Bronchial epithelial cell (primary cell): ENCODE measurements at regions not wholly inside any gene's neighbourhood (a gene's known extent, or its start where the extent isn't known, plus 50 kb on each side); places are given as distances from the start of the nearest gene placed in this dataset.
A peak's percentile ranks its signal among the peaks of the same experiment; 100 is the strongest.
"Not testable (repeated sequence)": the region's sequence is repeated elsewhere in the genome, so short reads cannot be mapped to it uniquely, and the experiment has no call there.

Experiments
- DNase-seq: peaks from one replicate; pipeline ENCODE4 v3.0.0-alpha.2; 2010; ENCODE audit warnings: low read depth
- FAIRE-seq: peaks from 2 replicates; lab custom pipeline; 2011; peaks lifted over from hg19 to GRCh38; lab: Jason Lieb, UNC
- H3K27me3 ChIP-seq: 2 replicates; pipeline ENCODE4 v1.5.1; 2011; ENCODE audit warnings: low read length; ENCODE audit not compliant: control insufficient read depth, insufficient read depth
- H3K36me3 ChIP-seq: 2 replicates; pipeline ENCODE4 v1.5.1; 2011; ENCODE audit warnings: low read length; ENCODE audit not compliant: control insufficient read depth, insufficient read depth
- H3K4me3 ChIP-seq: 2 replicates; pipeline ENCODE4 v1.5.1; 2011; ENCODE audit warnings: mild to moderate bottlenecking, low read depth, low read length, control low read depth
- TF ChIP-seq, protein P1 (sequence below): IDR thresholded peaks from 2 replicates; pipeline ENCODE4 v1.5.1; 2011; ENCODE audit warnings: mild to moderate bottlenecking, moderate library complexity, low read length, control low read depth, inconsistent platforms; ENCODE audit not compliant: insufficient read depth, severe bottlenecking

DNA sequence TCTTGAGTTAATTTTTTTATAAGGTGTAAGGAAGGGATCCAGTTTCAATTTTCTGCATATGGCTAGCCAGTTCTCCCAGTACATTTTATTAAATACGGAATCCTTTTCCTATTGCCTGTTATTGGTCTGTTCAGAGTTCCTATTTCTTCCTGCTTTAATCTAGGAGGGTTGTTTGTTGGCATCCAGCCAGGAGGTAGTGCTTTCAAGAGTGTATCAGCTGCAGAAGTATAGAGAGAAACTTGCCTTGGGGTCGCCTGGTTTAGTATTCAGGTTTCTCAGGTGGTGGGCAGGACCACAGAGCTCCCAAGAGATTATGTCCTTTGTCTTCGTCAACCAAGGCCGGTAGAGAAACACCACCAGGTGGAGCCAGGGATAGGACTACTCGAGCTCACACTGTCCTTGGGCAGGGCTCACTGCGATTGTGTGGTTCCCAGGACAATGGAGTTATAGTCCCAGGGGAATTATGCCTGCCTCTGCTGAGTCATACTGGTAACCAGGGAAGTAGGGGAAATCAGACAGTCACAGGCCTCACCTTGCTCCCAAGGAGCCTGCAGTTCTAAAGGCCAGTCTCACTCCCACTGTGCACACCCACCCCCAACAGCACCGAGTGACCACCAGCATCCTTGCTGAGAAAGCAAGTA lies 168.1 kb downstream of the VSIG4 start:
- Histone ChIP-seq H3K4me3 (no peak overlapping the region), H3K27me3 (no peaks in the 10 kb centered on the region), H3K36me3 (no peaks in the 10 kb centered on the region)
- peak; percentile 87 for DNase-seq
- FAIRE-seq, result no peak
- TF ChIP-seq, protein P1, sequence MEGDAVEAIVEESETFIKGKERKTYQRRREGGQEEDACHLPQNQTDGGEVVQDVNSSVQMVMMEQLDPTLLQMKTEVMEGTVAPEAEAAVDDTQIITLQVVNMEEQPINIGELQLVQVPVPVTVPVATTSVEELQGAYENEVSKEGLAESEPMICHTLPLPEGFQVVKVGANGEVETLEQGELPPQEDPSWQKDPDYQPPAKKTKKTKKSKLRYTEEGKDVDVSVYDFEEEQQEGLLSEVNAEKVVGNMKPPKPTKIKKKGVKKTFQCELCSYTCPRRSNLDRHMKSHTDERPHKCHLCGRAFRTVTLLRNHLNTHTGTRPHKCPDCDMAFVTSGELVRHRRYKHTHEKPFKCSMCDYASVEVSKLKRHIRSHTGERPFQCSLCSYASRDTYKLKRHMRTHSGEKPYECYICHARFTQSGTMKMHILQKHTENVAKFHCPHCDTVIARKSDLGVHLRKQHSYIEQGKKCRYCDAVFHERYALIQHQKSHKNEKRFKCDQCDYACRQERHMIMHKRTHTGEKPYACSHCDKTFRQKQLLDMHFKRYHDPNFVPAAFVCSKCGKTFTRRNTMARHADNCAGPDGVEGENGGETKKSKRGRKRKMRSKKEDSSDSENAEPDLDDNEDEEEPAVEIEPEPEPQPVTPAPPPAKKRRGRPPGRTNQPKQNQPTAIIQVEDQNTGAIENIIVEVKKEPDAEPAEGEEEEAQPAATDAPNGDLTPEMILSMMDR, result peak; percentile 60

GRCh38 chrX:65870544-65870943 lies 169.3 kb downstream of the VSIG4 start:
- not testable (repeated sequence) for FAIRE-seq, H3K27me3 ChIP-seq, DNase-seq, H3K4me3 ChIP-seq, H3K36me3 ChIP-seq

DNA sequence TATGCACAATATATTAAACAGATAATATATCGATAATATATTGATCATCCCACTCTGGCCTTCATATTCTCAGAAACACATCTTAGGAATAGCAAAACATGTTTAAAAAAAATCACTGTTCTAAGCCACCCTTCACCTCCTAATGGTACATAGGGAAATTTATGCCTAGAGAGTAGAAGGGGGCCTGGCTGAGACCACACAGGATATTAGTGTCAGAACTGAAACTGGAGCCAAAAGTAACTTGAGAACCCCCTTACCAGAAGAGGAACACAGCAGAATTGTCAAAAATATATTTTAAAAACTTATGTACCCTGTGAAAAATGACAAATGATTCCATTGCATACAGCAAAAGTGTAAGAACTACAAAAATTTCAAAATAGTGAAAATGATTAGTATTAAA lies 173.1 kb downstream of the VSIG4 start:
- FAIRE-seq (no peak), DNase-seq (no peak)
- TF ChIP-seq, protein P1, result no peak
- Histone ChIP-seq H3K27me3 (no peaks in the 10 kb centered on the region), H3K4me3 (no peak overlapping the region), H3K36me3 (no peaks in the 10 kb centered on the region)

DNA sequence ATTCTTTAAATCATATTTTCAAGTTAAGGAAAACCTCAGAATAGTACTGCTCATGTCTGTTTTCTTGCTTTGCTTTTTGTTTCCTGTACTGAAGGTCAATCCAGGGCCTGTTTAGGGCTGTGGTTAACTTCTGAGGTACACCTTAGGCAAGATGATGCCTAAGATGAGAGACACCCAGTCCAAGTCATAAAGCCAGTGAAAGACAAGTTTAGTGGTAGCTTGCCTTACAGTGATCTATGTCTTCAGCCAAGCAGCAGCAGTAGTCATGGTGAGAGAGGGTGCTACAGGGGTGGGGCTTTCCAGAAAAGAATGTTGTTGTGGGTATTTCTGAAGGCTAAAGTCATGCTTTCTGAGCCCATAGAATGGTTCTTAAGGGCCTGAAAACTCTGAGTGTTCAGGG lies 173.7 kb downstream of the VSIG4 start:
- FAIRE-seq, result no peak
- H3K4me3 ChIP-seq, result no peak overlapping the region
- H3K36me3 ChIP-seq, result no peaks in the 10 kb centered on the region
- TF ChIP-seq, protein P1, result no peak
- no peaks in the 10 kb centered on the region for H3K27me3 ChIP-seq
- DNase-seq, result no peak

- Histone ChIP-seq H3K27me3 (no peaks in the 10 kb centered on the region), H3K4me3 (no peak overlapping the region), H3K36me3 (no peaks in the 10 kb centered on the region)
- DNase-seq (no peak), FAIRE-seq (no peak)
- TF ChIP-seq, protein P1, result no peak
Measured at GRCh38 chrX:65862638-65863037, 177.2 kb downstream of the VSIG4 start.

DNA sequence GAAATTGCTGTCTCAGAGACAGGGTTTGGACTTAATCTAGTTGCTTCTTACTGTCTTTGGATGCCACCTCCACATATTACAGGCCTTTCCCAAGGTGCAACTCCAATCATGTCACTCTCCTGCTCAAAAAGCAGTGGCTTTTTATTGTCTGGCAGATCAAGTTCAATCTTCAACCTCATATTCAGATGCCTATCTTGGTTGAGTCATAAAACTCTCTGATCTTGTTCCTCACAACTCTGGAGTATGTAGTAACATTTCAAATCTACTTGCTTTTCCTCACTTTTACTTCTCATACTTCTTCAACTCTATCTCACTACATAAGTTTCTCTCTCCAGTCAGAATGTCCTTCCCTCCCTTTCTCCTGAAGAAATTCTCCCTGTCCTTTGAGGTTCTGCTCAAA lies 180.6 kb downstream of the VSIG4 start:
- FAIRE-seq (no peak), DNase-seq (no peak)
- Histone ChIP-seq H3K36me3 (no peaks in the 10 kb centered on the region), H3K4me3 (no peak overlapping the region), H3K27me3 (no peaks in the 10 kb centered on the region)
- TF ChIP-seq, protein P1, result no peak

DNA sequence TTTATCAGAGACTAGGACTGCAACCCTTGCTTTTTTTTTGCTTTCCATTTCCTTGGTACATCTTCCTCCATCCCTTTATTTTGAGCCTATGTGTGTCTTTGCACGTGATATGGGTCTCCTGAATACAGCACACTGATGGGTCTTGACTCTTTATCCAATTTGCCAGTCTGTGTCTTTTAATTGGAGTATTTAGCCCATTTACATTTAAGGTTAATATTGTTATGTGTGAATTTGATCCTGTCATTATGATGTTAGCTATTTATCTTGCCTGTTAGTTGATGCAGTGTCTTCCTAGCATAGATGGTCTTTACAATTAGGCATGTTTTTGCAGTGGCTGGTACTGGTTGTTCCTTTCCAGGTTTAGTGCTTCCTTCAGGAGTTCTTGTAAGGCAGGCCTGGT lies 185.4 kb downstream of the VSIG4 start:
- not testable (repeated sequence) for DNase-seq, FAIRE-seq

GRCh38 chrX:65851306-65851705 lies 183.9 kb downstream of the MSN start:
- FAIRE-seq, H3K36me3 ChIP-seq, H3K27me3 ChIP-seq, H3K4me3 ChIP-seq, DNase-seq: not testable (repeated sequence)

More for the DNA sequence above, 185.4 kb downstream of the VSIG4 start:
- not testable (repeated sequence) for H3K27me3 ChIP-seq, H3K4me3 ChIP-seq, H3K36me3 ChIP-seq

DNA sequence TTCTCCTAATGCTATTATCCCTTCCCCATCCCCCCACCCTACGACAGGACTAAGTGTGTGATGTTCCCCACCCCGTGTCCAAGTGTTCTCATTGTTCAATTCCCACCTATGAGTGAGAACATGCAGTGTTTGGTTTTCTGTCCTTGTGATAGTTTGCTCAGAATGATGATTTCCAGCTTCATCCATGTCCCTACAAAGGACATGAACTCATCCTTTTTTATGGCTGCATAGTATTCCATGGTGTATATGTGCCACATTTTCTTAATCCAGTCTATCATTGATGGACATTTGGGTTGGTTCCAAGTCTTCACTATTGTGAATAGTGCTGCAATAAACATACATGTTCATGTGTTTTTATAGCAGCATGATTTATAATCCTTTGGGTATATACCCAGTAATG lies 183.4 kb downstream of the MSN start:
- H3K36me3 ChIP-seq, FAIRE-seq, DNase-seq, H3K27me3 ChIP-seq, H3K4me3 ChIP-seq: not testable (repeated sequence)
